Prostate gland (tissue), 2 donors: ENCODE measurements at regions not wholly inside any gene's neighbourhood (a gene's known extent, or its start where the extent isn't known, plus 50 kb on each side); places are given as distances from the start of the nearest gene placed in this dataset.

Experiments
- CTCF ChIP-seq, 4 experiments: fragments of 200-600 bp in 2 of 4; fragments of 450-650 bp in 2 of 4; sonication (generic) in 2 of 4; IDR thresholded peaks; 1 replicate in 3 of 4; 2 replicates in 1 of 4; pipeline ENCODE4 v1.5.1; 2016 to 2019; ENCODE audit warnings: antibody characterized with exemption in 4 of 4, mild to moderate bottlenecking in 2 of 4, moderate library complexity in 2 of 4
- POLR2A ChIP-seq: fragments of 450-650 bp; IDR thresholded peaks from one replicate; pipeline ENCODE4 v1.6.1; 2016; ENCODE audit warnings: antibody characterized with exemption, mild to moderate bottlenecking

- TF ChIP-seq POLR2A, result no peak
- TF ChIP-seq CTCF (IDR thresholded peaks at IDR 0.05), result no peak
Measured at GRCh38 chr13:54574791-54575190, 1546.2 kb downstream of the OLFM4 start.
